Brain microvascular endothelial cell (primary cell): ENCODE measurements at regions not wholly inside any gene's neighbourhood (a gene's known extent, or its start where the extent isn't known, plus 50 kb on each side); places are given as distances from the start of the nearest gene placed in this dataset.

ENCODE experiments used
- DNase-seq: peaks from one replicate; pipeline ENCODE4 v3.0.0-alpha.2; 2020
- H3K27ac ChIP-seq: fragments of 250-450 bp; sonication (Bioruptor Pico); 2 replicates; pipeline ENCODE4 v1.5.1; 2020; ENCODE audit warnings: mild to moderate bottlenecking, moderate library complexity
- H3K27me3 ChIP-seq: fragments of 250-450 bp; sonication (Bioruptor Pico); replicated peaks from 2 replicates; pipeline ENCODE4 v1.5.1; 2020; ENCODE audit warnings: mild to moderate bottlenecking
- H3K36me3 ChIP-seq: fragments of 250-450 bp; sonication (Bioruptor Pico); replicated peaks from 2 replicates; pipeline ENCODE4 v1.5.1; 2020; ENCODE audit warnings: mild to moderate bottlenecking
- H3K4me3 ChIP-seq: 2 replicates; pipeline ENCODE4 v1.5.1; 2011; ENCODE audit warnings: low read depth, mild to moderate bottlenecking, control low read depth, low read length, moderate library complexity
- CTCF ChIP-seq: IDR thresholded peaks from 2 replicates; pipeline ENCODE4 v1.5.1; 2011; ENCODE audit warnings: low read depth, mild to moderate bottlenecking, moderate library complexity, low read length, control low read depth, inconsistent platforms; ENCODE audit errors: missing control alignments
- in situ Hi-C: cut with HindIII; loops from 2 replicates; pipeline ENCODE4 v1.10.0; 2017; ENCODE audit warnings: low sequenced_read_pairs, low pct_ligation_motif_present

GRCh38 chr13:109678459-109678858, 107.9 kb downstream of the IRS2 start:
- no peak for DNase-seq
- H3K36me3 ChIP-seq, result no peaks in the 10 kb centered on the region
- H3K27me3 ChIP-seq, result no peaks in the 10 kb centered on the region
- in situ Hi-C loops, result no loop called here
- TF ChIP-seq CTCF, result no peak
- H3K27ac ChIP-seq, result no peak overlapping the region
- no peak overlapping the region for H3K4me3 ChIP-seq

- Histone ChIP-seq H3K27me3 (no peaks in the 10 kb centered on the region), H3K36me3 (no peaks in the 10 kb centered on the region), H3K4me3 (no peak overlapping the region), H3K27ac (no peak overlapping the region)
- in situ Hi-C loops, result no loop called here
- no peak for DNase-seq
- no peak for TF ChIP-seq CTCF
Observed at GRCh38 chr13:109677206-109677605, 109.2 kb downstream of the IRS2 start.

GRCh38 chr13:109673477-109673876, 112.9 kb downstream of the IRS2 start:
- no peaks in the 10 kb centered on the region for H3K36me3 ChIP-seq
- DNase-seq, result peak; percentile 6
- TF ChIP-seq CTCF, result no peak
- H3K4me3 ChIP-seq, result no peak overlapping the region
- H3K27ac ChIP-seq, result no peak overlapping the region
- in situ Hi-C loops, result no loop called here
- H3K27me3 ChIP-seq, result no peaks in the 10 kb centered on the region

- no peaks in the 10 kb centered on the region for H3K27me3 ChIP-seq
- DNase-seq, result no peak
- H3K27ac ChIP-seq, result no peak overlapping the region
- TF ChIP-seq CTCF, result no peak
- no peak overlapping the region for H3K4me3 ChIP-seq
- in situ Hi-C loops, result no loop called here
- no peaks in the 10 kb centered on the region for H3K36me3 ChIP-seq
Observed at GRCh38 chr13:109672545-109672944, 113.8 kb downstream of the IRS2 start.

- H3K36me3 ChIP-seq, result no peaks in the 10 kb centered on the region
- no peaks in the 10 kb centered on the region for H3K27me3 ChIP-seq
- H3K27ac ChIP-seq, result no peak overlapping the region
- no peak overlapping the region for H3K4me3 ChIP-seq
- no peak for DNase-seq
- in situ Hi-C loops, result no loop called here
- TF ChIP-seq CTCF, result no peak
Observed at GRCh38 chr13:109671919-109672318, 114.5 kb downstream of the IRS2 start.

- in situ Hi-C loops, result no loop called here
- Histone ChIP-seq H3K27me3 (no peaks in the 10 kb centered on the region), H3K4me3 (no peak overlapping the region), H3K27ac (no peak overlapping the region), H3K36me3 (no peaks in the 10 kb centered on the region)
- DNase-seq, result no peak
- TF ChIP-seq CTCF, result no peak
Observed at GRCh38 chr13:109670776-109671175, 115.6 kb downstream of the IRS2 start.
